ENCODE measurements at regions not wholly inside any gene's neighbourhood (a gene's known extent, or its start where the extent isn't known, plus 50 kb on each side); places are given as distances from the start of the nearest gene placed in this dataset.

GRCh38 chr13:111547726-111548273 lies 227.4 kb downstream of the TEX29 start:
- TF ChIP-seq CTCF (IDR thresholded peaks at IDR 0.05) (no peak), POLR2AphosphoS5 (IDR thresholded peaks at IDR 0.05) (no peak), POLR2A (IDR thresholded peaks at IDR 0.05; ENCODE audit: low read depth) (no peak), EP300 (IDR thresholded peaks at IDR 0.05) (no peak)

All from esophagus muscularis mucosa (tissue), 4 donors.